ENCODE measurements at regions not wholly inside any gene's neighbourhood (a gene's known extent, or its start where the extent isn't known, plus 50 kb on each side); places are given as distances from the start of the nearest gene placed in this dataset.

- no peak for DNase-seq (ENCODE audit: low spot score)
These were observed 160.3 kb upstream of the ESRRG start for GRCh38 chr1:216883518-216883917.

- DNase-seq (ENCODE audit: low spot score): no peak
These were observed 158.5 kb upstream of the ESRRG start for GRCh38 chr1:216881695-216882094.

GRCh38 chr1:216866714-216867113, 143.5 kb upstream of the ESRRG start:
- DNase-seq (ENCODE audit: low spot score): no peak

- no peak for DNase-seq (ENCODE audit: low spot score)
These were observed 132.6 kb upstream of the ESRRG start for GRCh38 chr1:216855810-216856209.

GRCh38 chr1:216854836-216855484, 131.7 kb upstream of the ESRRG start:
- no peak for DNase-seq (ENCODE audit: low spot score)

- DNase-seq (ENCODE audit: low spot score): no peak
These were observed 127.8 kb upstream of the ESRRG start for GRCh38 chr1:216851073-216851472.

- DNase-seq (ENCODE audit: low spot score): no peak
These were observed 125.9 kb upstream of the ESRRG start for GRCh38 chr1:216849146-216849545.

GRCh38 chr1:216847397-216848036, 124.3 kb upstream of the ESRRG start:
- no peak for DNase-seq (ENCODE audit: low spot score)

GRCh38 chr1:216846339-216846738, 123.1 kb upstream of the ESRRG start:
- no peak for DNase-seq (ENCODE audit: low spot score)

- DNase-seq (ENCODE audit: low spot score): no peak
These were observed 120.2 kb upstream of the ESRRG start for GRCh38 chr1:216843409-216843808.

GRCh38 chr1:216841165-216841564, 117.9 kb upstream of the ESRRG start:
- no peak for DNase-seq (ENCODE audit: low spot score)

GRCh38 chr1:216836316-216836715, 113.1 kb upstream of the ESRRG start:
- no peak for DNase-seq (ENCODE audit: low spot score)

- no peak for DNase-seq (ENCODE audit: low spot score)
These were observed 110.3 kb upstream of the ESRRG start for GRCh38 chr1:216833509-216833908.

GRCh38 chr1:216832192-216832591, 109.0 kb upstream of the ESRRG start:
- no peak for DNase-seq (ENCODE audit: low spot score)

GRCh38 chr1:216830424-216831210, 107.4 kb upstream of the ESRRG start:
- DNase-seq (ENCODE audit: low spot score): no peak

- DNase-seq (ENCODE audit: low spot score): no peak
These were observed 104.0 kb upstream of the ESRRG start for GRCh38 chr1:216827251-216827650.

- no peak for DNase-seq (ENCODE audit: low spot score)
These were observed 103.4 kb upstream of the ESRRG start for GRCh38 chr1:216826646-216827045.

- DNase-seq (ENCODE audit: low spot score): no peak
These were observed 103.0 kb upstream of the ESRRG start for GRCh38 chr1:216826214-216826613.

GRCh38 chr1:216825557-216825956, 102.3 kb upstream of the ESRRG start:
- DNase-seq (ENCODE audit: low spot score): no peak

GRCh38 chr1:216824511-216824910, 101.3 kb upstream of the ESRRG start:
- no peak for DNase-seq (ENCODE audit: low spot score)

GRCh38 chr1:216823731-216824130, 100.5 kb upstream of the ESRRG start:
- no peak for DNase-seq (ENCODE audit: low spot score)

- no peak for DNase-seq (ENCODE audit: low spot score)
These were observed 99.3 kb upstream of the ESRRG start for GRCh38 chr1:216822480-216822879.

- no peak for DNase-seq (ENCODE audit: low spot score)
These were observed 97.1 kb upstream of the ESRRG start for GRCh38 chr1:216820345-216820744.
